Brain microvascular endothelial cell (primary cell): ENCODE measurements at regions not wholly inside any gene's neighbourhood (a gene's known extent, or its start where the extent isn't known, plus 50 kb on each side); places are given as distances from the start of the nearest gene placed in this dataset.
"Not testable (repeated sequence)": the region's sequence is repeated elsewhere in the genome, so short reads cannot be mapped to it uniquely, and the experiment has no call there.

ENCODE experiments used
- DNase-seq: peaks from one replicate; pipeline ENCODE4 v3.0.0-alpha.2; 2020
- H3K27ac ChIP-seq: fragments of 250-450 bp; sonication (Bioruptor Pico); 2 replicates; pipeline ENCODE4 v1.5.1; 2020; ENCODE audit warnings: mild to moderate bottlenecking, moderate library complexity
- H3K27me3 ChIP-seq: fragments of 250-450 bp; sonication (Bioruptor Pico); replicated peaks from 2 replicates; pipeline ENCODE4 v1.5.1; 2020; ENCODE audit warnings: mild to moderate bottlenecking
- H3K36me3 ChIP-seq: fragments of 250-450 bp; sonication (Bioruptor Pico); replicated peaks from 2 replicates; pipeline ENCODE4 v1.5.1; 2020; ENCODE audit warnings: mild to moderate bottlenecking
- H3K4me3 ChIP-seq: 2 replicates; pipeline ENCODE4 v1.5.1; 2011; ENCODE audit warnings: low read depth, mild to moderate bottlenecking, control low read depth, low read length, moderate library complexity
- in situ Hi-C: cut with HindIII; loops from 2 replicates; pipeline ENCODE4 v1.10.0; 2017; ENCODE audit warnings: low sequenced_read_pairs, low pct_ligation_motif_present
- TF ChIP-seq, protein P1 (sequence below): IDR thresholded peaks from 2 replicates; pipeline ENCODE4 v1.5.1; 2011; ENCODE audit warnings: low read depth, mild to moderate bottlenecking, moderate library complexity, low read length, control low read depth, inconsistent platforms; ENCODE audit errors: missing control alignments

DNA sequence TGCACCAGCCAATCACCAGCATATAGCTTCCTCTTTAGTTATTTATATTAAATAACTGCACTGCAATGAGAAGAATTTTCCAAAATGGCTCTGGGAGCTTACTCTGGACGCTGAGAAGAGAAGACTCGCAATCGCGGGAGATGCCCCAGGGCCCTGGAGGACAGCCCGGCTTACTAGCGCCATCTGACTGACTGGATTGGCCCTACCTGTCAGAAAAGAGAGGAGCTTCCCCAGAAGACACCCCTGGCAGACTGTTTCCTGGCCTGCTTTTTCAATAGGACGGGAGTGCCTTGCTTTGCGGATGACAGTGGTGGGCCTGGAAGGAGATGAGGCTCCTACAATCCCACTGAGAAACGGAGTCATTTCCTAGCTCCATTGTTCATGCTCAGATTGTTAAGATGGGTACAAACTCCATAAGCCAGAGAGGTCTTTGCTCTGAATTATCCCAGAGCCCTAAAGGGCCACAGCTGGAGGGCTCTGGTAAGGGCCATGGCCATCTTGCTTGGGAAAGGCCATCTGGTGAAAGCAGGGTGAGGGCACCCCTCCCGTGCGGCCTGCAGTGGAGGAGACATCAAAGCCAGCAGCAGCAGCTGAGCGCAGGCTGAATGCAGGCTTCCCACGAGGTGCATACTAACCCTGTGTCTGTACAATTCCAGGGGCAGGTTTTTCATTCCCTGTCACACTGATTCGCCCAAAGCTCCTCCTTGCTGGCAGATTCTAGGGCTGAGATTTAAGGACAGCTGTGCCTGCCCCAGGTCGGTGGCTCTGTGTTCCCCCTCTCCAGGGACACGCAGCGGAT, 92.1 kb downstream of the GALR1 start:
- no peaks in the 10 kb centered on the region for H3K36me3 ChIP-seq
- no peak overlapping the region for H3K27ac ChIP-seq
- in situ Hi-C loops, result no loop called here
- H3K4me3 ChIP-seq, result no peak overlapping the region
- TF ChIP-seq, protein P1, sequence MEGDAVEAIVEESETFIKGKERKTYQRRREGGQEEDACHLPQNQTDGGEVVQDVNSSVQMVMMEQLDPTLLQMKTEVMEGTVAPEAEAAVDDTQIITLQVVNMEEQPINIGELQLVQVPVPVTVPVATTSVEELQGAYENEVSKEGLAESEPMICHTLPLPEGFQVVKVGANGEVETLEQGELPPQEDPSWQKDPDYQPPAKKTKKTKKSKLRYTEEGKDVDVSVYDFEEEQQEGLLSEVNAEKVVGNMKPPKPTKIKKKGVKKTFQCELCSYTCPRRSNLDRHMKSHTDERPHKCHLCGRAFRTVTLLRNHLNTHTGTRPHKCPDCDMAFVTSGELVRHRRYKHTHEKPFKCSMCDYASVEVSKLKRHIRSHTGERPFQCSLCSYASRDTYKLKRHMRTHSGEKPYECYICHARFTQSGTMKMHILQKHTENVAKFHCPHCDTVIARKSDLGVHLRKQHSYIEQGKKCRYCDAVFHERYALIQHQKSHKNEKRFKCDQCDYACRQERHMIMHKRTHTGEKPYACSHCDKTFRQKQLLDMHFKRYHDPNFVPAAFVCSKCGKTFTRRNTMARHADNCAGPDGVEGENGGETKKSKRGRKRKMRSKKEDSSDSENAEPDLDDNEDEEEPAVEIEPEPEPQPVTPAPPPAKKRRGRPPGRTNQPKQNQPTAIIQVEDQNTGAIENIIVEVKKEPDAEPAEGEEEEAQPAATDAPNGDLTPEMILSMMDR, result no peak
- no peak for DNase-seq
- no peaks in the 10 kb centered on the region for H3K27me3 ChIP-seq

GRCh38 chr18:77342736-77343135, 93.1 kb downstream of the GALR1 start:
- in situ Hi-C loops, result no loop called here
- no peak for DNase-seq
- TF ChIP-seq, protein P1, result no peak

GRCh38 chr18:77343846-77344510, 94.3 kb downstream of the GALR1 start:
- Histone ChIP-seq H3K4me3 (no peak overlapping the region), H3K27ac (no peak overlapping the region), H3K27me3 (no peaks in the 10 kb centered on the region), H3K36me3 (no peaks in the 10 kb centered on the region)
- in situ Hi-C loops, result no loop called here
- no peak for DNase-seq
- TF ChIP-seq, protein P1, result no peak

More at GRCh38 chr18:77342736-77343135, 93.1 kb downstream of the GALR1 start:
- no peak overlapping the region for H3K4me3 ChIP-seq
- no peak overlapping the region for H3K27ac ChIP-seq
- no peaks in the 10 kb centered on the region for H3K27me3 ChIP-seq
- no peaks in the 10 kb centered on the region for H3K36me3 ChIP-seq

DNA sequence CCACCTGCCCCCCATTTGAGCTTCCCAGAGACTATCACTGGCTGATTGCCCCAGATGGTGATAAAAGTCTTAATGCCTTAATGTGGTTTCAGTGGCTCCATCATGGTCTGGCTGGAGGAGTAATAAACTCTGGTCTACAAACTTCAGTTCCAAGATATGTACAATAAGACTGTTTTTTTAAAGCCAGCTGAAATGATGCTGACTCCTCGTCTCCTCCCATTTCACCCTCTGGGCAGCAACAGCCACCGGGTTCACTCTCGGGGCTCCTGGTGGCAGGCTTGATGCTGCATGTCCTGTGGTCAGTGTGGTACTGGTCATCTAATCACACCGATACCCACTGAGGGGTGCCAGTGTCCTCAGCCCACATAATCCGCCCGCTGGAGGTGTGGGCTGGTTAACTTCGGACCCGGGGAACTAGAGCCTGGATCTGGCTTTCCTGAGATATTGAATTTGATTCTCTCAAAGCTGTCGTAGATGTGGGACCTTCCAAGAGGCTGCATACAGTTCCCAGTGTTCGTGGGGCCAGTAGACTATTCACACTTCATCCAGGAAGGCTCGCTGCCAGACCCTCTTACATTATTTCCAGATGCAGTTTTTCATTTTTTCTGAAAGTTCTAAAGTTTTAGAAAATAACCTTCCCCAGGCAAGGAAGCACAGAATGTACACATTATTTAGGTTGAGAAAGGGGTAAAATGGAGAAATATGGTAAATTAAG, 95.3 kb downstream of the GALR1 start:
- Histone ChIP-seq H3K27me3 (no peaks in the 10 kb centered on the region), H3K36me3 (no peaks in the 10 kb centered on the region), H3K4me3 (no peak overlapping the region), H3K27ac (no peak overlapping the region)
- no peak for DNase-seq
- in situ Hi-C loops, result no loop called here
- TF ChIP-seq, protein P1, result no peak

DNA sequence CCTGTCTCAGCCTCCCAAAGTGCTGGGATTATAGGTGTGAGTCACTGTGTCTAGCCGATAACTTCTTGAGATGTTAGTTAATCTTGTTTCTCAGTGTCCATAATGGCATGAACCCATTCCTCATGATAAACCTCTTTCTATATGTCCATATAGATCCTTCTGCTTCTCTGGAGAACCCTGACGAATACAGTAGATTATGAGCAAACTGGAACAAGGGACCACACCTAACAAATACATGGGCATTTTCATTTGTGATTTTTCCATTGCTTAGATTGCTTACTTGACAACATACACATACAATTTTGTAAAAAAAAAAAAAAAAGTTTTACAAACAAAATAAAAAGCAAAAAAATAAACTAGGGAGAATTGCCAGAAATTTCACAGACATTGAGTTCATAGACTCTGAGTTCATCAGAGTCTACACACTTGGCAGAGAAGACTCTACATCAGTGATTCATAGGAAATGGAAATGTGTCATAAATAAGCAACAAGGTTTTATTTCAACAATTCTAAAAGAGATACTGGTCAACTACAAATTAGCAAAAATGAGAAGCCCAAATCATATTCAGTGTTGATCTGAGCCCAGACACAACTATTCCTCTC, 96.7 kb downstream of the GALR1 start:
- no peaks in the 10 kb centered on the region for H3K27me3 ChIP-seq
- no peak overlapping the region for H3K27ac ChIP-seq
- DNase-seq, result peak; percentile 9
- in situ Hi-C loops, result no loop called here
- TF ChIP-seq, protein P1, result no peak
- no peak overlapping the region for H3K4me3 ChIP-seq
- no peaks in the 10 kb centered on the region for H3K36me3 ChIP-seq

GRCh38 chr18:77353349-77353748, 103.7 kb downstream of the GALR1 start:
- in situ Hi-C loops, H3K27ac ChIP-seq, DNase-seq, H3K36me3 ChIP-seq, H3K4me3 ChIP-seq, H3K27me3 ChIP-seq: not testable (repeated sequence)
